ENCODE measurements at regions not wholly inside any gene's neighbourhood (a gene's known extent, or its start where the extent isn't known, plus 50 kb on each side); places are given as distances from the start of the nearest gene placed in this dataset.

DNA sequence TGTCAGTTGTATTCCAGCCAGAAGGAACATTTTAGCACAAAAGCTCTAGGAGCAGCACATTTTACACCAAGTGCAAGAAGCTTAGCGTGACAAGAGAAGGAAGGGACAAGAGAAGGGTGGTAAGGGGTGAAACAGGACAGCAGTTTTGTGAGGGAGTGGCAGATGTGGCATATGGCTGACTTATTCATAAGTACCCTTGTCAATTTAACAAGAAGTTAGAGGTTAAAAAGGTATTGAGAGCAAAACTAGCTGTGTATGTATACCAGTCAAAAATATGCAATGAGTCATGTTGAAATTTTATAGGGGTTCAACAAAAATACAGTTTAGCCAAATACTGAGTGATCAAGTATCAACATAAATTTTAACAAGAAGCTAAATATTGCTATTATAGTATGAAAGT lies 561.5 kb upstream of the POT1 start:
- no peaks in the 10 kb centered on the region for H3K27me3 ChIP-seq
- intact Hi-C loops (cut with DNase I), result no loop called here
- H3K9me3 ChIP-seq, result no peaks in the 10 kb centered on the region
- H3K27ac ChIP-seq, result no peak overlapping the region
- H3K4me1 ChIP-seq, result no peaks in the 10 kb centered on the region
- TF ChIP-seq, protein P1, sequence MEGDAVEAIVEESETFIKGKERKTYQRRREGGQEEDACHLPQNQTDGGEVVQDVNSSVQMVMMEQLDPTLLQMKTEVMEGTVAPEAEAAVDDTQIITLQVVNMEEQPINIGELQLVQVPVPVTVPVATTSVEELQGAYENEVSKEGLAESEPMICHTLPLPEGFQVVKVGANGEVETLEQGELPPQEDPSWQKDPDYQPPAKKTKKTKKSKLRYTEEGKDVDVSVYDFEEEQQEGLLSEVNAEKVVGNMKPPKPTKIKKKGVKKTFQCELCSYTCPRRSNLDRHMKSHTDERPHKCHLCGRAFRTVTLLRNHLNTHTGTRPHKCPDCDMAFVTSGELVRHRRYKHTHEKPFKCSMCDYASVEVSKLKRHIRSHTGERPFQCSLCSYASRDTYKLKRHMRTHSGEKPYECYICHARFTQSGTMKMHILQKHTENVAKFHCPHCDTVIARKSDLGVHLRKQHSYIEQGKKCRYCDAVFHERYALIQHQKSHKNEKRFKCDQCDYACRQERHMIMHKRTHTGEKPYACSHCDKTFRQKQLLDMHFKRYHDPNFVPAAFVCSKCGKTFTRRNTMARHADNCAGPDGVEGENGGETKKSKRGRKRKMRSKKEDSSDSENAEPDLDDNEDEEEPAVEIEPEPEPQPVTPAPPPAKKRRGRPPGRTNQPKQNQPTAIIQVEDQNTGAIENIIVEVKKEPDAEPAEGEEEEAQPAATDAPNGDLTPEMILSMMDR (IDR thresholded peaks at IDR 0.05), result no peak
- DNase-seq (ENCODE audit: low spot score in 2 of 2), result no peak
- H3K4me3 ChIP-seq, result no peak overlapping the region
- H3K36me3 ChIP-seq, result no peaks in the 10 kb centered on the region

DNA sequence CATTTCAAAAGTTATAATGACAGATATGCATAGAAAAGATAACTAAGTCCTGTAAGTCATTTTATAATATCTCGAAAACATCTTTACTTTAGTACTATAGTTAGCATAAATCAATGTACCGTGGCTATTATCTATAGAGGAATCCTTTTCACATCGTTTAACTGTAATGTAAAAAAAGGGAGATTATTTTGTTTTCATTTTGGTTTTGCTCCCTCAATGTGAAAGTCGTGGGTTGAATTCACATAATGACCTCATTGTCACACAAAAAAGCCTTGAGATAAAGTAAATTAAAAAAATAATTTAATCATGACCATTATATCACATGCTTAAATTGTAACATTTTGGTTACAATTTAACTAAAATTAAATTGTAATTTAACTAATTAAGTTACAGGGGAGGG lies 560.5 kb upstream of the POT1 start:
- intact Hi-C loops (cut with DNase I), result no loop called here
- H3K4me1 ChIP-seq, result no peaks in the 10 kb centered on the region

DNA sequence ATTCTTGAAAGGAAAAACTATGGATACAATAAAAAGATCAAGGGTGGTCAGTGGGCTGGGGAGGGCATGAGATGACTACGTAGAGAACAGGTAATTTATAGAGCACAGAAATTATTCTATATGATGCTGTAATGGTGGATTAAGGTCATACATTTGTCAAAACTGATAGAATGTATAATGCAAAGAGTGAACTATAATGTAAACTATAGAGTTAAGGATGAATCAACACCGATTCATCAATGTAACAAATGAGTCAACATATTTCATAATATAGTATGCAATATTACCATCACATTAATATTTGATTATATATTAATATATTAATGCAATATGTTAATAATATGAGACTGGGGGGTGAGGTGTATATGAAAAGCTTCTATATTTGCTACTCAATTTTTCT lies 555.6 kb upstream of the POT1 start:
- H3K36me3 ChIP-seq, result no peaks in the 10 kb centered on the region
- intact Hi-C loops (cut with DNase I), result no loop called here
- no peaks in the 10 kb centered on the region for H3K4me1 ChIP-seq
- DNase-seq (ENCODE audit: low spot score in 2 of 2), result no peak
- H3K4me3 ChIP-seq, result no peak overlapping the region
- no peak overlapping the region for H3K27ac ChIP-seq
- TF ChIP-seq, protein P1 (IDR thresholded peaks at IDR 0.05), result no peak
- H3K9me3 ChIP-seq, result no peaks in the 10 kb centered on the region
- H3K27me3 ChIP-seq, result no peaks in the 10 kb centered on the region

More for the DNA sequence above, 560.5 kb upstream of the POT1 start:
- TF ChIP-seq, protein P1 (IDR thresholded peaks at IDR 0.05), result no peak
- Histone ChIP-seq H3K9me3 (no peaks in the 10 kb centered on the region), H3K27ac (no peak overlapping the region), H3K4me3 (no peak overlapping the region), H3K27me3 (no peaks in the 10 kb centered on the region), H3K36me3 (no peaks in the 10 kb centered on the region)
- no peak for DNase-seq (ENCODE audit: low spot score in 2 of 2)

DNA sequence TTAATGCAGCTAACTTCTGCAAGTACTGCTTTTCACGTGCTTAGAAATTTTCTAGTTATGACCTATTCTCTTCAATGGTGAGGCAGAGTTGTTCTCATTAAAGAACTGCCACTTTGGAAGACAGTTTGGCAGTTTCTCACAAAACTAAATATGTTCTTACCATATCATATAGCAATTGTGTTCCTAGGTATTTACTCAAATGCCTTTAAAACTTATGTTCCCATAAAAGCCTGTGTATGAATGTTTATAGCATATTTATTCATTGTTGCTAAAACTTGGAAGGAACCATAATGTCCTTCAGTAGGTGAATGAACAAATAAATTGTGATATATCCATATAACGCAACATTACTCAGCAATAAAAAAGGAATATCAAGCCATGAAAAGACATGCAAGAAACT lies 555.1 kb upstream of the POT1 start:
- Histone ChIP-seq H3K27ac (no peak overlapping the region), H3K4me1 (no peaks in the 10 kb centered on the region)
- intact Hi-C loops (cut with DNase I), result no loop called here

DNA sequence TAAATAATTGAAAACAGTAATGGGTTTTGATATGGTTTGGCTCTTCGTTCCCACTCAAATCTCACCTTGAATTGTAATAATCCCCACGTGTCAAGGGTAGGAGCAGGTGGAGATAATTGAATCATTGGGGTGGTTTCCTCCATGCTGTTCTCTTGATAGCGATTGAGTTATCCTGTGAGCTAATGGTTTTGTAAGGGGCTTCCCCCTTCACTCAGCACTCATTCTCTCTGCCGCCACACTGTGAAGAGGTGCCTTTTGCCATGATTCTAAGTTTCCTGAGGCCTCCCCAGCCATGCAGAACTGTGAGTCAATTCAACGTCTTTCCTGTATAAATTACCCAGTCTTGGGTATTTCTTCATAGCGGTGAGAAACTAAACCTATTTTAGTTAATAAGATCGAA lies 551.7 kb upstream of the POT1 start:
- intact Hi-C loops (cut with DNase I), result no loop called here
- Histone ChIP-seq H3K36me3 (no peaks in the 10 kb centered on the region), H3K27me3 (no peaks in the 10 kb centered on the region), H3K27ac (no peak overlapping the region), H3K4me3 (no peak overlapping the region), H3K4me1 (no peaks in the 10 kb centered on the region), H3K9me3 (no peaks in the 10 kb centered on the region)
- TF ChIP-seq, protein P1 (IDR thresholded peaks at IDR 0.05), result no peak
- no peak for DNase-seq (ENCODE audit: low spot score in 2 of 2)

More for the DNA sequence above, 555.1 kb upstream of the POT1 start:
- Histone ChIP-seq H3K27me3 (no peaks in the 10 kb centered on the region), H3K9me3 (no peaks in the 10 kb centered on the region), H3K36me3 (no peaks in the 10 kb centered on the region), H3K4me3 (no peak overlapping the region)
- TF ChIP-seq, protein P1 (IDR thresholded peaks at IDR 0.05), result no peak
- no peak for DNase-seq (ENCODE audit: low spot score in 2 of 2)

DNA sequence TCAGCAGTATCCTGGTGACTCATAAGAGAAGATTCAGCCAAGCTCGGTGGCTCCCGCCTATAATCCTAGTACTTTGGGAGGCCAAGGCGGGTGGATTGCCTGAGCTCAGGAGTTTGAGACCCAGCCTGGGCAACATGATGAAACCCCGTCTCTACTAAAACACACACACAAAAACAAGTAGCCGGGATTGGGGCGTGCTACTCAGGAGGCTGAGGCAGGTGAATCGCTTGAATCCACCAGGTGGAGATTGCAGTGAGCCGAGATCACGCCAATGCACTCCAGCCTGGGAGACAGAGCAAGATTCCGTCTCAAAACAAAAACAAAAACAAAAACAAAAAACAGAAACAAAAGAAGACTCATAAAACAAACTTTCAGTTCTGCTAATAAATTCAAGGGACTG lies 551.1 kb upstream of the POT1 start:
- no peaks in the 10 kb centered on the region for H3K36me3 ChIP-seq
- intact Hi-C loops (cut with DNase I), result no loop called here
- TF ChIP-seq, protein P1 (IDR thresholded peaks at IDR 0.05), result no peak

More for the DNA sequence above, 551.1 kb upstream of the POT1 start:
- Histone ChIP-seq H3K4me3 (no peak overlapping the region), H3K4me1 (no peaks in the 10 kb centered on the region), H3K9me3 (no peaks in the 10 kb centered on the region), H3K27ac (no peak overlapping the region), H3K27me3 (no peaks in the 10 kb centered on the region)
- no peak for DNase-seq (ENCODE audit: low spot score in 2 of 2)
